ENCODE measurements at regions not wholly inside any gene's neighbourhood (a gene's known extent, or its start where the extent isn't known, plus 50 kb on each side); places are given as distances from the start of the nearest gene placed in this dataset.

DNA sequence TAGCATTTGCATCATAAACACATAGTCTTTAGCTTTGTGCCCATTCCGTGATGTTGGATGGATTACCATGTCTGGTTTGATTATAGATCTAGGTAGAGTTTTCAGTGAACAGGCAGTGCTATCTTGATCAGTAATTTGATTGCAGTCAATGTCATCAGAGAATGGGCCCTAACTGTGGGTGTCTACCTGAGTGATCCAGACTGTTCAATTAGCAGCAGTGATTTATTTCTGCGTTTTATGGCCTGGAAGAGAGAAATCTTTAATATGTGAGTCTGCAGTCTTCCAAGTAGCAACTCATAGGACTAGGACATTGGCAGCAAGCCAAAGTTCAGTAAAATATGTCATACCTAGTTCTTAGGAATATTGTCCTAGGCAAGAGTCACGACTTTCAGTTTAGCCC, 80.3 kb downstream of the CASP12 start:
- TF ChIP-seq, protein P1, sequence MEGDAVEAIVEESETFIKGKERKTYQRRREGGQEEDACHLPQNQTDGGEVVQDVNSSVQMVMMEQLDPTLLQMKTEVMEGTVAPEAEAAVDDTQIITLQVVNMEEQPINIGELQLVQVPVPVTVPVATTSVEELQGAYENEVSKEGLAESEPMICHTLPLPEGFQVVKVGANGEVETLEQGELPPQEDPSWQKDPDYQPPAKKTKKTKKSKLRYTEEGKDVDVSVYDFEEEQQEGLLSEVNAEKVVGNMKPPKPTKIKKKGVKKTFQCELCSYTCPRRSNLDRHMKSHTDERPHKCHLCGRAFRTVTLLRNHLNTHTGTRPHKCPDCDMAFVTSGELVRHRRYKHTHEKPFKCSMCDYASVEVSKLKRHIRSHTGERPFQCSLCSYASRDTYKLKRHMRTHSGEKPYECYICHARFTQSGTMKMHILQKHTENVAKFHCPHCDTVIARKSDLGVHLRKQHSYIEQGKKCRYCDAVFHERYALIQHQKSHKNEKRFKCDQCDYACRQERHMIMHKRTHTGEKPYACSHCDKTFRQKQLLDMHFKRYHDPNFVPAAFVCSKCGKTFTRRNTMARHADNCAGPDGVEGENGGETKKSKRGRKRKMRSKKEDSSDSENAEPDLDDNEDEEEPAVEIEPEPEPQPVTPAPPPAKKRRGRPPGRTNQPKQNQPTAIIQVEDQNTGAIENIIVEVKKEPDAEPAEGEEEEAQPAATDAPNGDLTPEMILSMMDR (conservative IDR thresholded peaks at IDR 0.05; ENCODE audit: low read length), result no peak
- H3K4me3 ChIP-seq (ENCODE audit: low read length), result no peak overlapping the region
- no peak for DNase-seq (ENCODE audit: low read depth)

DNA sequence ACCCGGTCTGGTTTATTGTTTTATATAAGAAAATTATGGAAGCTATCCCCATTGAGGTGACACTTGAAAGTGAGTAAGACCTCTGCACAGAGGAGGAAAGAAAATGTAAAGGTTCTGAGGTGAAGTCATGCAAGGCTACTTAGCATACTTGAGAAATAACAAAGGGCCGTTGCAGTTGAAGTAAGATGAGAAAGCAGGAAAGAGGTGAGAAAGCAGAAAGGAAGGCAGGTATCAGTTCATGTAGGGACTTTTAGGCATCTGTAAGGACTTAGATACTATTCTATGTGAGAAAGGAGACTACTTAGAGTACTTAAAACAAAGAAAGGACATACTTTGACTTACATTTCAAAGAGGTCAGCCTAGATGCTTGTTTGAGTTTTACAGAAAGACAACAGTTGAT, 84.7 kb downstream of the CASP12 start:
- no peak overlapping the region for H3K4me3 ChIP-seq (ENCODE audit: low read length)
- no peak for DNase-seq (ENCODE audit: low read depth)

DNA sequence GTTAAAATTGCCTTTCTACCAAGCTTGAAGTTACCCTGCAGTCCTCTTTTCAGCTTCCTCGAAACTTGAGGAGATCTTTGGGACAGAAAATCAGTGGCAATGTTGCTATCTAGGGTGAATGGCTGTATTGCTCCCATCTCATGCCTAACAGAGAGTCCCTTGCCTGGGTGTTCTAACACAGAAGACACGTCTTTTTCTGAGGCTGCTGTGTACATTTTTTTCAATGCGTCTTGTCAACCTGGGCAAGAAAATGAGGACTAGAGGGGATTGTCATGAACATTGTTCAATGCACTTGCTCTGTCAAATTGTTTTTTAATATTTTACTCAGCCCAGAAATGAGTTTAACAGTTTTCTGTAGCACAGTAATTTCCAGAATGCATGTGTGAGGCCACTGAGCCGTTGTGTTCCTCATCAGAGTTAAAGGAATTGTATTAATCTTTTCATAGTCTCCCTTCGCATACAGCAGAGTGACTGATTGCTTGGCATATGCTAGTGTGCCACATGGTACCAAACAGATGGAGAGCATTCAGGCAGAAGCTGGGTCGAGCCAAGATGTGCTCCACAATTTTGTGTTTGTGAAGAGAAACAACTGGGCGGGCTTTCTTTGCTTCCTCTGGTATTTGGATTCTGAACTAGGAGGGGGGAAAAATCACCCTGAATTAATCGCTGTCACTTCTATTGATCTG, 86.0 kb downstream of the CASP12 start:
- TF ChIP-seq, protein P1 (conservative IDR thresholded peaks at IDR 0.05; ENCODE audit: low read length), result no peak
- no peak for DNase-seq (ENCODE audit: low read depth)
- H3K4me3 ChIP-seq (ENCODE audit: low read length), result no peak overlapping the region

More for the DNA sequence above, 84.7 kb downstream of the CASP12 start:
- TF ChIP-seq, protein P1 (conservative IDR thresholded peaks at IDR 0.05; ENCODE audit: low read length), result no peak

DNA sequence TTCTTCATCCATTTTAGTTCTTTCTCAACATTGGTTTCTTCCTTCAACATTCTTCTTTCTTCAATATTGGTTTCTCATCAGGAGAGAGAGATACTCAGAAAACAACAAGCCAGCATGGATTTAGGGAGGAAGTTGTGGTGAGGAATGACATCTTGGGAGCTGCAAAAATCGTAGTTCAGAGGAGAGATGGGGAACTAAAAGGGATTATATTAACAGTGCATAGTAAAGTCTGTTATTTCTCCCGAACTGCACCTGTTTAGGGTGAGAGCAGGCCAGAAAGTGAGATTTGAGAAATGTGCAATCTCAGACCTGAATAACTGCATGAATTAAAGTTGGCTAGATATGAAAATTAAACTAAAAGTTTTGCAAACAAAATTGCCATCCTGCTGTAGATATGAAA, 94.5 kb downstream of the CASP12 start:
- TF ChIP-seq, protein P1 (conservative IDR thresholded peaks at IDR 0.05; ENCODE audit: low read length), result no peak
- no peak overlapping the region for H3K4me3 ChIP-seq (ENCODE audit: low read length)
- DNase-seq (ENCODE audit: low read depth), result no peak

DNA sequence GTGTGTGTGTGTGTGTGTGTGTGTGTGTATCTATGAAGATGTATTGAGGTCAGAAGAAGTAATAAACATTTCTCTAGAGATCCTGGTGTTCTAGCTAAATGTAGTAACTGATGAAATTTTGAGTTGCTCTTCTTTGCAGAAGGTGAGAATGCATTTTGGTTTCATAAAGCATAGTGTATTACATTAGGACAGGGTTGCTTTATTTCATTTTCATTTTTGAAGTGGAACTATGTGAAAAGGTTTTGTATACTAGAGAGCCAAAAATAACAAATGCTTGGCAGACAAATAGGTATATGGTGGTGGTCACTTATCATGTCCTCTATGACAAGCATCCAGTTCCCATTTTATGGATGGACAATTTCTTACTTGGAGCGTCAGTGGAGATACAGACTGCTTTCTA, 99.0 kb downstream of the CASP12 start:
- DNase-seq (ENCODE audit: low read depth), result no peak
- TF ChIP-seq, protein P1 (conservative IDR thresholded peaks at IDR 0.05; ENCODE audit: low read length), result no peak
- no peak overlapping the region for H3K4me3 ChIP-seq (ENCODE audit: low read length)

DNA sequence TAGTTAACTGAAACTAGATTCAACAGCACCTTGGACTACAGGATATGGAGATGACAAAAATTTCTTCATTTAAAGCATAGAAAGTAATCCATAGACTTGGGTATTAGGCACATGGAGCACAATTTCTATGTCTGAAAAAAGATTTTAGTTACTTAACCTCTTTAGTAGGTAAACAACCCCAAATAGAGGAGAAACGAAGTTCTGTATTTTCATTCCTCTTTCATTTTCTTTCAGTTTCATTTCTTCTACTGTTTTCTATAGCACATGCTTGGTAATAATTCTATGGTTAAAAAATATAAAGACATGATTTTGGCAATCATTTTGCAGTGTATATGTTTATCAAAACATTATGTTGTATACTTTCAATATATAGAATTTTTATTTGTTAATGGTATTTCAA, 99.5 kb downstream of the CASP12 start:
- no peak overlapping the region for H3K4me3 ChIP-seq (ENCODE audit: low read length)
- no peak for DNase-seq (ENCODE audit: low read depth)

DNA sequence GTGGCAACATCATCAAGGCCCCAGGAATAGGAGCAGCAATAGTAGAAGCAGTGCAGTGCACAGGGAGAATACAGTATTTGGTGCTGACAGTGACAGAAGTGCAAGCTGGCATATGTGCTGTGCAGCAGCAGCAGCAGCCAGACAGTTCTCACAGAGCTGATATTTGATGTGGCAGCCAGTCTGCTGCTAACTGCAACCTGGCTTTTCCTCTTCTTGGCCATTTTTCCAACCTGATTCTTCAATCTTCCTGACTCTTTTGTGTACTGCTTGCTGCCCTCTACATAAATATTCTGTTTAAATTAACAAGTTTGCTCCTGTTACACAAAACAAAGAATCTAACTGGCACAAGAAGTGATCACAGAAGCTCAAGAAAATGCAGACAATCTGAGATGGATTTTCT, 102.0 kb downstream of the CASP12 start:
- H3K4me3 ChIP-seq (ENCODE audit: low read length), result no peak overlapping the region
- TF ChIP-seq, protein P1 (conservative IDR thresholded peaks at IDR 0.05; ENCODE audit: low read length), result no peak
- no peak for DNase-seq (ENCODE audit: low read depth)

More for the DNA sequence above, 99.5 kb downstream of the CASP12 start:
- TF ChIP-seq, protein P1 (conservative IDR thresholded peaks at IDR 0.05; ENCODE audit: low read length), result no peak

Data from AG10803 (cell line).